Ascending aorta (tissue), 2 donors: ENCODE measurements at regions not wholly inside any gene's neighbourhood (a gene's known extent, or its start where the extent isn't known, plus 50 kb on each side); places are given as distances from the start of the nearest gene placed in this dataset.

Source experiments
- DNase-seq, 2 donors: peaks; one replicate each; pipeline ENCODE4 v3.0.0-alpha.2; 2019; ENCODE audit warnings: low spot score in 2 of 2
- H3K27ac ChIP-seq, 2 donors: fragments of 200-600 bp; sonication (generic); one replicate each; pipeline ENCODE4 v1.5.1; 2016 to 2017; ENCODE audit warnings: mild to moderate bottlenecking in 1 of 2
- H3K27me3 ChIP-seq: fragments of 200-600 bp; sonication (generic); one replicate; pipeline ENCODE4 v1.5.1; 2017
- H3K36me3 ChIP-seq, 2 donors: fragments of 200-600 bp; sonication (generic); one replicate each; pipeline ENCODE4 v1.5.1; 2016
- H3K4me1 ChIP-seq, 2 donors: fragments of 200-600 bp; sonication (generic); one replicate each; pipeline ENCODE4 v1.5.1; 2016 to 2017; ENCODE audit warnings: mild to moderate bottlenecking in 1 of 2
- H3K4me3 ChIP-seq, 2 donors: fragments of 200-600 bp; sonication (generic); one replicate each; pipeline ENCODE4 v1.5.1; 2016 to 2017; ENCODE audit warnings: mild to moderate bottlenecking in 1 of 2
- H3K9me3 ChIP-seq, 2 donors: fragments of 200-600 bp; sonication (generic); one replicate each; pipeline ENCODE4 v1.5.1; 2016
- intact Hi-C: fragments of 100-400 bp; cut with DNase I; formaldehyde crosslinking; loops from one replicate; pipeline ENCODE4 v1.15.1; 2023
- TF ChIP-seq, protein P1 (sequence below), 3 experiments: fragments of 200-600 bp in 2 of 3; fragments of 450-650 bp in 1 of 3; sonication (generic) in 2 of 3; IDR thresholded peaks; one replicate each; pipeline ENCODE4 v1.5.1; 2016 to 2019; ENCODE audit warnings: antibody characterized with exemption in 3 of 3, mild to moderate bottlenecking in 1 of 3, moderate library complexity in 1 of 3

DNA sequence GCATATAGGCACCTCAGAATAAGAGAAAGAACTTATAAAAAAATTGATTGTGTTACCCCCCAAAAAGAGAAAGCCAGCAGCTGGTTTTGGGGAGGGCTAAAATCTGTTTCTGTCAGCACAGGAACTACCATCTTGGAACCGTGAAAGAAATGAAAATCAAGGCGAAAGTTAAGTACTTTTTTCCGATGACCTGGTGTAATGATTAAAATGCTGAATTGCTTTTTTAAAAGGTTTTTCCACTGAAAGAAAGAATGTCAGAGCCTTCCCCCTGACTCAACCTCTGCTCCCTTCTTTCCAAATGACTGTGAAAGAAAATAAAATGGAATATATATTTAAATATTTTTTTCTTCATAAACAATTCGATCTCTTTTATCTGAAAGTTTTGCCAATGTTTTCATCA lies 570.5 kb upstream of the CFAP20DC start:
- H3K27ac ChIP-seq, result no peak overlapping the region
- H3K4me3 ChIP-seq, result no peak overlapping the region
- TF ChIP-seq, protein P1, sequence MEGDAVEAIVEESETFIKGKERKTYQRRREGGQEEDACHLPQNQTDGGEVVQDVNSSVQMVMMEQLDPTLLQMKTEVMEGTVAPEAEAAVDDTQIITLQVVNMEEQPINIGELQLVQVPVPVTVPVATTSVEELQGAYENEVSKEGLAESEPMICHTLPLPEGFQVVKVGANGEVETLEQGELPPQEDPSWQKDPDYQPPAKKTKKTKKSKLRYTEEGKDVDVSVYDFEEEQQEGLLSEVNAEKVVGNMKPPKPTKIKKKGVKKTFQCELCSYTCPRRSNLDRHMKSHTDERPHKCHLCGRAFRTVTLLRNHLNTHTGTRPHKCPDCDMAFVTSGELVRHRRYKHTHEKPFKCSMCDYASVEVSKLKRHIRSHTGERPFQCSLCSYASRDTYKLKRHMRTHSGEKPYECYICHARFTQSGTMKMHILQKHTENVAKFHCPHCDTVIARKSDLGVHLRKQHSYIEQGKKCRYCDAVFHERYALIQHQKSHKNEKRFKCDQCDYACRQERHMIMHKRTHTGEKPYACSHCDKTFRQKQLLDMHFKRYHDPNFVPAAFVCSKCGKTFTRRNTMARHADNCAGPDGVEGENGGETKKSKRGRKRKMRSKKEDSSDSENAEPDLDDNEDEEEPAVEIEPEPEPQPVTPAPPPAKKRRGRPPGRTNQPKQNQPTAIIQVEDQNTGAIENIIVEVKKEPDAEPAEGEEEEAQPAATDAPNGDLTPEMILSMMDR (IDR thresholded peaks at IDR 0.05), result no peak
- intact Hi-C loops, result no loop called here
- DNase-seq, result no peak
- H3K9me3 ChIP-seq, result no peaks in the 10 kb centered on the region
- no peaks in the 10 kb centered on the region for H3K36me3 ChIP-seq
- no peaks in the 10 kb centered on the region for H3K4me1 ChIP-seq
- no peaks in the 10 kb centered on the region for H3K27me3 ChIP-seq

DNA sequence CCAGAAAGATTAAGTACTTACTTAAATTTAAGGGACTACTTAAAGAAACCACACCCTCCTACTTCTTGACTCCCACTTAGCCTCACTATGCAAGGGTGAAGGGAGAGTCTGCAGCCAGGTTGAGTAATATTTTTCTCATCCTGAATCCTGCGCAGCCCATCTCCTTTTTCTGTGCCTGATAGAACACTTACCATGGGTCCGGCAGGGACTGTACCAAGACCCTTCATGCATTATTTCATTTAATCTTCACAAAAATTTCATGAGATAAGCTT lies 562.6 kb upstream of the CFAP20DC start:
- H3K4me1 ChIP-seq, result no peaks in the 10 kb centered on the region
- TF ChIP-seq, protein P1 (IDR thresholded peaks at IDR 0.05), result no peak
- peaks cover 0 to 6% of the 10 kb centered on the region in 2 donors for H3K9me3 ChIP-seq
- H3K36me3 ChIP-seq, result no peaks in the 10 kb centered on the region
- no peak overlapping the region for H3K27ac ChIP-seq
- no peaks in the 10 kb centered on the region for H3K27me3 ChIP-seq
- DNase-seq, result no peak
- H3K4me3 ChIP-seq, result no peak overlapping the region
- intact Hi-C loops, result no loop called here

DNA sequence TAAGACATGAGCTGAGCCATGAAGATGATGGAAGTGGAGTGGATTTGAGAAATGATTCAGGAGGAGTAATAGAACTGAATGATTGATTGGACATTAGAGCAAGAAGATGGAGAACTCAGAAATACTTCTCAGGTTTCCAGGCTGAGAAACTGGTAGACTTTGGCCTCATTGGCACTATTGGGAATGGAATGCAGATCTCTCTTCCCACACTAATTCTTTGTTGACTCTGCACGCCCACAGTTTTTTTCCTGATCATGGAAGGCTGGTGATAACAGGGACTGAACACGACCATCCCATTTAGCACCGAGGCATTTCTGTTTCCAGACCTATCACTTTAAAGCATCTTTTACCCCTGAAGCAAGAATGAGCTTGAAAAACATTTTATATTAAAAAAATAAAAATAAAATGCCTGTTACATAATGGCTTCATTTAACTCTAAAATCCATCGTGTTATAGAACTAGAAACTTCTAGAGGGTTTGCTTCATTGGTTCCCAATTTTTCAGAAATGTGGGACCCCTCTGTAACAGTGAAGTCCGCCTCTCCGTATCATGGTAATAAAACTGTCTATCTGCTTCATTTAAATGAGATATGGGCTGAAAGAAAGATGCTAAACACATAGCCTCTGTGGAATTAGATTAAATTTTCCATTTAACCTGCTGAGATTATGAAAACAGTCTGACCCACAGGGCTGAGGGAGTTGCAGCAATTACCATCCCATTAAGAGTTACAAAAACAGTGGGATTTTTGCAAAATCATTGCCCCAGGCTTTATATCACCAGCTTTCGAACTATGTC lies 562.0 kb upstream of the CFAP20DC start:
- no peak for DNase-seq
- intact Hi-C loops, result no loop called here
- no peaks in the 10 kb centered on the region for H3K27me3 ChIP-seq
- no peak overlapping the region for H3K27ac ChIP-seq
- H3K4me3 ChIP-seq, result no peak overlapping the region
- TF ChIP-seq, protein P1 (IDR thresholded peaks at IDR 0.05), result no peak
- H3K4me1 ChIP-seq, result no peaks in the 10 kb centered on the region
- no peaks in the 10 kb centered on the region for H3K36me3 ChIP-seq
- peaks cover 0 to 6% of the 10 kb centered on the region in 2 donors for H3K9me3 ChIP-seq

DNA sequence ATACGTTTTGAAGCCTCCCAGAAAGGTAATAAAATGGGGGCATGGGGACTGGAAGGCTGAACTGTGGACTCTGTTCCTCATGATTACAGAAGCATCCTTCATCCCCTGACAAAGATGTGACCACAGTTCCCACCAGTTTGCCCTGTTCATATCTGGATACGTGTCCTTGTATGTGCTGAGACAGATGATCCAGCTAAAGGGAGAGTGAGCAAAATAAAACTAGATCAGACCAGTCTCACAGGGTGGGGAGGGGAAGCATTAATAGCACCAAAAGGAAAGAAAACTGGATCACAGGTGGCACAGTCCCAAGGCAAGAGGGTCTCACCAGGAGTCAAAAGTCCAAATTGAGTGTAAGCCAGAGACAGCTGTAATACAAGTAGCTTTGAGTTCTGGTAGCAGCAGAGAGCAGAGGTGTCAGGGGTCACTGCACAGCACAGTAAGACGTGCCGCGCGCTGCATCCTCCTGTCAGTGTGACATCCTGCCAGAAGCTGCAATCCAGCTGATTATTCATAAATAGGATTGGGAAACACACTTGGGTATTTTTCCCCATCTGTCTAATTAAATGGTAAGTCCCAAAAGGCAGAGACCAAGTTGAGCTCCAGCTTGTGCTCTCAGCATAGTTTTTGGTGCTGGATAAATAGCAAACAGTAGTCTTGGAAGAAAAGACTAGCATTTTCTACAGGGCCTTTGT lies 560.0 kb upstream of the CFAP20DC start:
- TF ChIP-seq, protein P1 (IDR thresholded peaks at IDR 0.05), result no peak
- Histone ChIP-seq H3K4me1 (no peaks in the 10 kb centered on the region), H3K4me3 (no peak overlapping the region), H3K27me3 (no peaks in the 10 kb centered on the region), H3K27ac (no peak overlapping the region), H3K9me3 (peaks cover 0 to 6% of the 10 kb centered on the region in 2 donors), H3K36me3 (no peaks in the 10 kb centered on the region)
- intact Hi-C loops, result no loop called here
- DNase-seq, result no peak

DNA sequence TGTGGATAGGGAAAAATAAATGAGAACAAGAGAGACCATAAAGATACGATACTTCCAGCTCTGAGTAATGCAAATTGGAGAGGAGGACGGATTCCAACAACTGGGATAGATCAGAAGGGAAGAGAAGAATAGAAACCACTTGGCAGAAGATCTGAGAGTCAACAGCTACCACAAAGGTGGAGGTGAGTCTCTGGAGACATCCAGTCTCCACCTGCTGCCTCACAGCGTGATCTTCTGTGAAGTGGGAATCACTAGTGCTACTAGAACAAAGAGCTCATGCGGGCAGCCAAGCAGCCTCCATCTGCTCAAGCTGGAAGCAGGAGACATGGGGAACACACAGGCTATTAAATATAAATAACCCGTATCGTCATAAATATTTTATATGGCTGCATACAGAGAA lies 558.5 kb upstream of the CFAP20DC start:
- peaks cover 0 to under 1% of the 10 kb centered on the region in 2 donors for H3K9me3 ChIP-seq
- no peaks in the 10 kb centered on the region for H3K27me3 ChIP-seq
- H3K4me3 ChIP-seq, result no peak overlapping the region

More for the DNA sequence above, 558.5 kb upstream of the CFAP20DC start:
- Histone ChIP-seq H3K36me3 (no peaks in the 10 kb centered on the region), H3K27ac (no peak overlapping the region), H3K4me1 (no peaks in the 10 kb centered on the region)
- DNase-seq, result no peak
- TF ChIP-seq, protein P1 (IDR thresholded peaks at IDR 0.05), result no peak
- intact Hi-C loops, result no loop called here
